Peyer's patch (tissue), 4 donors: ENCODE measurements at regions not wholly inside any gene's neighbourhood (a gene's known extent, or its start where the extent isn't known, plus 50 kb on each side); places are given as distances from the start of the nearest gene placed in this dataset.

Experiments
- DNase-seq, 3 donors: peaks; one replicate each; pipeline ENCODE4 v3.0.0-alpha.2; 2017 to 2019
- H3K27ac ChIP-seq, 4 donors: fragments of 200-600 bp; sonication (generic); one replicate each; pipeline ENCODE4 v1.5.1; 2016 to 2019
- H3K27me3 ChIP-seq, 2 donors: fragments of 200-600 bp; sonication (generic); one replicate each; pipeline ENCODE4 v1.5.1; 2019
- H3K36me3 ChIP-seq, 3 donors: fragments of 200-600 bp; sonication (generic); one replicate each; pipeline ENCODE4 v1.5.1; 2016 to 2019
- H3K4me1 ChIP-seq, 4 donors: fragments of 200-600 bp; sonication (generic); one replicate each; pipeline ENCODE4 v1.5.1; 2016 to 2019
- H3K4me3 ChIP-seq, 4 donors: fragments of 200-600 bp; sonication (generic); 1 replicate in 3 of 4; 2 replicates in 1 of 4; pipeline ENCODE4 v1.5.1; 2016 to 2019; ENCODE audit warnings: mild to moderate bottlenecking in 1 of 4
- H3K9me3 ChIP-seq, 4 donors: fragments of 200-600 bp; sonication (generic); one replicate each; pipeline ENCODE4 v1.5.1; 2016 to 2019; ENCODE audit warnings: mild to moderate bottlenecking in 1 of 4
- CTCF ChIP-seq, 6 experiments: fragments of 450-650 bp in 4 of 6; fragments of 200-600 bp in 2 of 6; sonication (generic) in 1 of 6; IDR thresholded peaks; one replicate each; pipeline ENCODE4 v1.5.1; 2017 to 2019; ENCODE audit warnings: antibody characterized with exemption in 6 of 6, mild to moderate bottlenecking in 3 of 6, moderate library complexity in 1 of 6
- POLR2A ChIP-seq, 2 donors: fragments of 450-650 bp; IDR thresholded peaks; one replicate each; pipeline ENCODE4 v1.5.1; 2017; ENCODE audit warnings: antibody characterized with exemption in 2 of 2, mild to moderate bottlenecking in 2 of 2, moderate library complexity in 2 of 2

GRCh38 chr2:226531061-226531810 is 268.4 kb downstream of the IRS1 start:
- TF ChIP-seq CTCF (IDR thresholded peaks at IDR 0.05): no peak
- no peak for TF ChIP-seq POLR2A (IDR thresholded peaks at IDR 0.05)
- DNase-seq: no peak
- Histone ChIP-seq H3K4me1 (no peaks in the 10 kb centered on the region), H3K9me3 (no peaks in the 10 kb centered on the region), H3K27me3 (no peaks in the 10 kb centered on the region), H3K36me3 (no peaks in the 10 kb centered on the region), H3K4me3 (no peak overlapping the region), H3K27ac (no peak overlapping the region)

- no peak for DNase-seq
- H3K27me3 ChIP-seq: no peaks in the 10 kb centered on the region
Observed at GRCh38 chr2:226529556-226529955, 270.1 kb downstream of the IRS1 start.

GRCh38 chr2:226526716-226527115 is 272.9 kb downstream of the IRS1 start:
- H3K9me3 ChIP-seq: no peaks in the 10 kb centered on the region
- H3K4me3 ChIP-seq: no peak overlapping the region
- H3K27me3 ChIP-seq: no peaks in the 10 kb centered on the region
- TF ChIP-seq POLR2A (IDR thresholded peaks at IDR 0.05) (no peak), CTCF (IDR thresholded peaks at IDR 0.05) (no peak)
- DNase-seq: no peak
- no peaks in the 10 kb centered on the region for H3K36me3 ChIP-seq
- no peaks in the 10 kb centered on the region for H3K4me1 ChIP-seq
- no peak overlapping the region for H3K27ac ChIP-seq

More at GRCh38 chr2:226529556-226529955, 270.1 kb downstream of the IRS1 start:
- no peak overlapping the region for H3K4me3 ChIP-seq
- no peaks in the 10 kb centered on the region for H3K9me3 ChIP-seq
- TF ChIP-seq POLR2A (IDR thresholded peaks at IDR 0.05) (no peak), CTCF (IDR thresholded peaks at IDR 0.05) (no peak)
- no peaks in the 10 kb centered on the region for H3K36me3 ChIP-seq
- no peak overlapping the region for H3K27ac ChIP-seq
- no peaks in the 10 kb centered on the region for H3K4me1 ChIP-seq

GRCh38 chr2:226524381-226524843 is 275.2 kb downstream of the IRS1 start:
- DNase-seq: no peak
- no peaks in the 10 kb centered on the region for H3K36me3 ChIP-seq
- H3K4me3 ChIP-seq: no peak overlapping the region
- TF ChIP-seq POLR2A (IDR thresholded peaks at IDR 0.05) (no peak), CTCF (IDR thresholded peaks at IDR 0.05) (no peak)
- no peaks in the 10 kb centered on the region for H3K4me1 ChIP-seq
- H3K27me3 ChIP-seq: no peaks in the 10 kb centered on the region
- H3K9me3 ChIP-seq: no peaks in the 10 kb centered on the region
- H3K27ac ChIP-seq: peak overlapping the region in 3 of 4 donors; percentile 20 to 28 (median 26)

GRCh38 chr2:226520723-226521122 is 278.9 kb downstream of the IRS1 start:
- Histone ChIP-seq H3K36me3 (no peaks in the 10 kb centered on the region), H3K27me3 (no peaks in the 10 kb centered on the region), H3K4me3 (no peak overlapping the region), H3K9me3 (no peaks in the 10 kb centered on the region), H3K27ac (no peak overlapping the region), H3K4me1 (no peaks in the 10 kb centered on the region)
- DNase-seq: no peak
- TF ChIP-seq CTCF (IDR thresholded peaks at IDR 0.05) (no peak), POLR2A (IDR thresholded peaks at IDR 0.05) (no peak)
